Activated naive CD4-positive, alpha-beta T cell treated with anti-CD3 and anti-CD28 coated beads, Interleukin-2, amount 50 U/mL, for 72 hours (primary cell): ENCODE measurements at regions not wholly inside any gene's neighbourhood (a gene's known extent, or its start where the extent isn't known, plus 50 kb on each side); places are given as distances from the start of the nearest gene placed in this dataset.

Experiments used
- ATAC-seq, 2 donors: fragments of 150-1000 bp; cut with Tn5 transposase; 2 replicates each; pipeline ENCODE4 v1.10.0; 2021; ENCODE audit warnings: mild to moderate bottlenecking in 2 of 2, moderate library complexity in 2 of 2
- DNase-seq, 2 donors: peaks; one replicate each; pipeline ENCODE4 v3.0.0; 2021 to 2022; ENCODE audit warnings: low spot score in 2 of 2
- H3K27ac Mint-ChIP-seq, 2 donors: one replicate each; pipeline ENCODE4 v1.8.0; 2022; ENCODE audit warnings: mild to moderate bottlenecking in 2 of 2, mixed read lengths in 2 of 2
- H3K36me3 Mint-ChIP-seq, 2 donors: one replicate each; pipeline ENCODE4 v1.8.0; 2022; ENCODE audit warnings: mixed read lengths in 2 of 2
- H3K9me3 Mint-ChIP-seq, 2 donors: one replicate each; pipeline ENCODE4 v1.8.0; 2022; ENCODE audit warnings: mixed read lengths in 2 of 2

- Mint-ChIP-seq H3K27ac (no peak overlapping the region), H3K9me3 (peaks cover 0 to 3% of the 10 kb centered on the region in 2 donors), H3K36me3 (no peaks in the 10 kb centered on the region)
- ATAC-seq: no peak
- no peak for DNase-seq
These were observed 53.6 kb upstream of the ANKFN1 start for GRCh38 chr17:56099649-56100048.
